ENCODE measurements at regions not wholly inside any gene's neighbourhood (a gene's known extent, or its start where the extent isn't known, plus 50 kb on each side); places are given as distances from the start of the nearest gene placed in this dataset.

DNA sequence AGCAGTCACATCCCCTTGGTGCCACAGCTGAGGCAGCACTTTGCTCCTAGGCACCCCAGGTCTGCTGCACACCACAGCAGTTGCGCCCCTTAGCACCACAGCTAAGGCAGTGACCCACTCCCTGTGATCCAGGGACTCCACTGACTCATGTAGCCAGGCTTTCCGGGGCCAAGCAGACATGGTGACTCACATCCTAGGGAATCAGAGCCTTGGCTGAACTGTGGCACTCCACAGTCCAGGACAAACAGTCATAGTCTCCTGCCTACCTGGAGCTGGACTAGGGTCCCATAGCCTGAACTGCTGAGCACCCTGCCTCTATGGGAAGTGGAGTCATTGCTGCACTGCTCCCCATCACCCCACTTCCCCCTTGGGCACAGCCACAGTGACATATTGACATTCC, 338.7 kb downstream of the NPR3 start:
- H3K4me1 ChIP-seq (replicated peaks in 1 of 2; ENCODE audit: control insufficient read depth in 2 of 2, insufficient read depth in 2 of 2, low read length in 2 of 2) = no peaks in the 10 kb centered on the region
- H3K9me1 ChIP-seq (ENCODE audit: control insufficient read depth, insufficient read depth, low read length) = no peaks in the 10 kb centered on the region
- no peak overlapping the region for H3K4me3 ChIP-seq
- in situ Hi-C loops (cut with MboI) = no loop called here
- CTCF ChIA-PET (ENCODE audit: low intra/inter-chr PET ratio) = no interaction called here
- H3K27me3 ChIP-seq (ENCODE audit: control insufficient read depth in 2 of 2, insufficient read depth in 2 of 2, low read length in 2 of 2) = no peaks in the 10 kb centered on the region
- no peak overlapping the region for H3K9ac ChIP-seq (ENCODE audit: insufficient read depth in 1 of 2, low read depth in 2 of 2, low read length in 2 of 2)
- intact Hi-C loops (cut with micrococcal nuclease) = no loop called here
- POLR2A ChIA-PET = no interaction called here
- H4K20me1 ChIP-seq (replicated peaks; ENCODE audit: control insufficient read depth, insufficient read depth, low read length) = no peaks in the 10 kb centered on the region
- TF ChIP-seq, protein P1, sequence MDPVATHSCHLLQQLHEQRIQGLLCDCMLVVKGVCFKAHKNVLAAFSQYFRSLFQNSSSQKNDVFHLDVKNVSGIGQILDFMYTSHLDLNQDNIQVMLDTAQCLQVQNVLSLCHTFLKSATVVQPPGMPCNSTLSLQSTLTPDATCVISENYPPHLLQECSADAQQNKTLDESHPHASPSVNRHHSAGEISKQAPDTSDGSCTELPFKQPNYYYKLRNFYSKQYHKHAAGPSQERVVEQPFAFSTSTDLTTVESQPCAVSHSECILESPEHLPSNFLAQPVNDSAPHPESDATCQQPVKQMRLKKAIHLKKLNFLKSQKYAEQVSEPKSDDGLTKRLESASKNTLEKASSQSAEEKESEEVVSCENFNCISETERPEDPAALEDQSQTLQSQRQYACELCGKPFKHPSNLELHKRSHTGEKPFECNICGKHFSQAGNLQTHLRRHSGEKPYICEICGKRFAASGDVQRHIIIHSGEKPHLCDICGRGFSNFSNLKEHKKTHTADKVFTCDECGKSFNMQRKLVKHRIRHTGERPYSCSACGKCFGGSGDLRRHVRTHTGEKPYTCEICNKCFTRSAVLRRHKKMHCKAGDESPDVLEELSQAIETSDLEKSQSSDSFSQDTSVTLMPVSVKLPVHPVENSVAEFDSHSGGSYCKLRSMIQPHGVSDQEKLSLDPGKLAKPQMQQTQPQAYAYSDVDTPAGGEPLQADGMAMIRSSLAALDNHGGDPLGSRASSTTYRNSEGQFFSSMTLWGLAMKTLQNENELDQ (CRISPR knock-in tag; IDR thresholded peaks at IDR 0.05; ENCODE audit: borderline replicate concordance) = no peak
- TF ChIP-seq CBFB (CRISPR knock-in tag; IDR thresholded peaks at IDR 0.05) (no peak), PHF20 (IDR thresholded peaks at IDR 0.05; ENCODE audit: partially characterized antibody) (no peak), ZNF232 (CRISPR knock-in tag; IDR thresholded peaks at IDR 0.05) (no peak), ZNF644 (tag; IDR thresholded peaks at IDR 0.05; ENCODE audit: low read depth) (no peak), SPI1 (IDR thresholded peaks at IDR 0.05; ENCODE audit: borderline replicate concordance, low read depth, low read length) (no peak), MYBL2 (IDR thresholded peaks at IDR 0.05; ENCODE audit: low read depth) (no peak), MYBL2 (CRISPR knock-in tag; IDR thresholded peaks at IDR 0.05; ENCODE audit: borderline replicate concordance) (no peak), CXXC5 (CRISPR knock-in tag; IDR thresholded peaks at IDR 0.05) (no peak), NRF1 (conservative IDR thresholded peaks at IDR 0.05 in 1 of 2, IDR thresholded peaks at IDR 0.05 in 1 of 2) (no peak), POLR3G (IDR thresholded peaks at IDR 0.05; ENCODE audit: extremely low read depth, insufficient read length, insufficient replicate concordance) (no peak), NBN (IDR thresholded peaks at IDR 0.05; ENCODE audit: low read depth) (no peak), BCL6 (CRISPR knock-in tag; IDR thresholded peaks at IDR 0.05) (no peak), NR3C1 (CRISPR knock-in tag; IDR thresholded peaks at IDR 0.05) (no peak), ZNF165 (CRISPR knock-in tag; IDR thresholded peaks at IDR 0.05; ENCODE audit: borderline replicate concordance) (no peak), NR2C2 (CRISPR knock-in tag; IDR thresholded peaks at IDR 0.05) (no peak), NR2C2 (tag; IDR thresholded peaks at IDR 0.05) (no peak), SMAD2 (IDR thresholded peaks at IDR 0.05; ENCODE audit: low read depth, low read length) (no peak), NR2C1 (IDR thresholded peaks at IDR 0.05) (no peak), NR2C1 (tag; IDR thresholded peaks at IDR 0.05) (no peak)
- TF ChIP-seq, protein P2, sequence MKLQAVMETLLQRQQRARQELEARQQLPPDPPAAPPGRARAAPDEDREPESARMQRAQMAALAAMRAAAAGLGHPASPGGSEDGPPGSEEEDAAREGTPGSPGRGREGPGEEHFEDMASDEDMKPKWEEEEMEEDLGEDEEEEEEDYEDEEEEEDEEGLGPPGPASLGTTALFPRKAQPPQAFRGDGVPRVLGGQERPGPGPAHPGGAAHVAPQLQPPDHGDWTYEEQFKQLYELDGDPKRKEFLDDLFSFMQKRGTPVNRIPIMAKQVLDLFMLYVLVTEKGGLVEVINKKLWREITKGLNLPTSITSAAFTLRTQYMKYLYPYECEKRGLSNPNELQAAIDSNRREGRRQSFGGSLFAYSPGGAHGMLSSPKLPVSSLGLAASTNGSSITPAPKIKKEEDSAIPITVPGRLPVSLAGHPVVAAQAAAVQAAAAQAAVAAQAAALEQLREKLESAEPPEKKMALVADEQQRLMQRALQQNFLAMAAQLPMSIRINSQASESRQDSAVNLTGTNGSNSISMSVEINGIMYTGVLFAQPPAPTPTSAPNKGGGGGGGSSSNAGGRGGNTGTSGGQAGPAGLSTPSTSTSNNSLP (IDR thresholded peaks at IDR 0.05; ENCODE audit: borderline replicate concordance, low read depth, low read length) = no peak
- H3K9me3 ChIP-seq (replicated peaks; ENCODE audit: control insufficient read depth, insufficient read depth, low read depth, low read length) = peaks cover 3% of the 10 kb centered on the region; the same call in 1 of the 2 replicates
- H3K27ac ChIP-seq (ENCODE audit: extremely low read depth, low read depth, low read length) = no peak overlapping the region
- no peak overlapping the region for H3K4me2 ChIP-seq (ENCODE audit: insufficient read depth, low read length)
- WGBS (ENCODE audit: insufficient coverage, low coverage, missing lambda C conversion rate) = 0% methylated on average over 2 of the region's 2 CpGs
- no peaks in the 10 kb centered on the region for H3K79me2 ChIP-seq (ENCODE audit: control insufficient read depth, insufficient read depth, low read length)
- no peak for FAIRE-seq
- H2AFZ ChIP-seq (ENCODE audit: low read depth, low read length) = no peak overlapping the region
- no peak for ATAC-seq
- no TSS peak for BruUV-seq (replicated peaks)
- no peak for DNase-seq (ENCODE audit: extremely low read depth in 1 of 4, low spot score in 3 of 4)
- no peaks in the 10 kb centered on the region for H3K36me3 ChIP-seq (ENCODE audit: control insufficient read depth, insufficient read depth, low read length)
